Activated CD4-positive, alpha-beta memory T cell treated with anti-CD3 and anti-CD28 coated beads for 36 hours (primary cell): ENCODE measurements at regions not wholly inside any gene's neighbourhood (a gene's known extent, or its start where the extent isn't known, plus 50 kb on each side); places are given as distances from the start of the nearest gene placed in this dataset.
"Not testable (repeated sequence)": the region's sequence is repeated elsewhere in the genome, so short reads cannot be mapped to it uniquely, and the experiment has no call there.

ENCODE experiments used
- CTCF ChIA-PET: fragments of 350-600 bp; sonication (Branson Sonifier 250); formaldehyde crosslinking; loops from one replicate; lab custom pipeline; 2021; ENCODE audit warnings: antibody characterized with exemption, inconsistent platforms; lab: Charles Lee
- POLR2A ChIA-PET: fragments of 350-600 bp; sonication (Branson Sonifier 250); formaldehyde crosslinking; loops from one replicate; lab custom pipeline; 2021; ENCODE audit warnings: antibody characterized with exemption; lab: Charles Lee
- DNase-seq: peaks from one replicate; pipeline ENCODE4 v3.0.0-alpha.2; 2020
- H3K27ac Mint-ChIP-seq: one replicate; pipeline ENCODE4 v1.8.0; 2021; ENCODE audit warnings: mixed read lengths
- H3K27me3 Mint-ChIP-seq: one replicate; pipeline ENCODE4 v1.8.0; 2021; ENCODE audit warnings: mixed read lengths
- H3K36me3 Mint-ChIP-seq: one replicate; pipeline ENCODE4 v1.8.0; 2021; ENCODE audit warnings: mixed read lengths
- H3K4me1 Mint-ChIP-seq: one replicate; pipeline ENCODE4 v1.8.0; 2021; ENCODE audit warnings: low read depth, mixed read lengths
- H3K4me3 Mint-ChIP-seq: one replicate; pipeline ENCODE4 v1.8.0; 2021; ENCODE audit warnings: mild to moderate bottlenecking, mixed read lengths
- H3K9me3 Mint-ChIP-seq: one replicate; pipeline ENCODE4 v1.8.0; 2021; ENCODE audit warnings: mixed read lengths
- intact Hi-C: fragments of 100-400 bp; cut with micrococcal nuclease; formaldehyde crosslinking; loops from one replicate; pipeline ENCODE4 v1.15.1; 2023

- intact Hi-C loops, result no loop called here
- Mint-ChIP-seq H3K4me1 (no peaks in the 10 kb centered on the region), H3K4me3 (no peak overlapping the region), H3K36me3 (no peaks in the 10 kb centered on the region), H3K27me3 (peaks cover 18% of the 10 kb centered on the region), H3K9me3 (no peaks in the 10 kb centered on the region), H3K27ac (no peak overlapping the region)
- ChIA-PET POLR2A (no interaction called here), CTCF (interaction anchor here (1.3 kb wide), 1 partner anchor 147 kb away, joined by 4 read pairs; no protein-coding TSS in a partner anchor)
- DNase-seq, result no peak
Measured at GRCh38 chr2:105515581-105516415, 116.9 kb upstream of the FHL2 start.

DNA sequence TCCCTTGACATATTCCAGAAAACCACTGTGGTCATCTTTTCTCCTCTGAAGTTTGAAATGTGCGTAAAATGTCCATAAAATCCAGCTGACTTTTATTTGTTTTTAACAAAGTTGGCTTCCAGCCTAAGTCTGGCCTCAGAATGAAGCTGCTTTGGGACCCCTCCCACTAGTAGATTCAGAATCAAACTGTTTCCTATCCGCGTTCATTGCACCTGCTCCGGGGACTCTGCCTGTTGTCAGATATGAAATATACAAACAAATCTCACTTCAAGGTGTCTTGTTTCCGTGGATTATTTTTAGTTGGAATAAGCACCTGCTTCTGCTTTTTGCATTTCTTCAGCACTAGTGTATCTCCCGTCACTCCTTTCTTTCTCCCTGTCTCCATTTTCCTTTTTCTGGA, 115.7 kb upstream of the FHL2 start:
- intact Hi-C loops, result no loop called here
- Mint-ChIP-seq H3K9me3 (no peaks in the 10 kb centered on the region), H3K4me3 (no peak overlapping the region), H3K36me3 (no peaks in the 10 kb centered on the region), H3K27ac (no peak overlapping the region), H3K4me1 (no peaks in the 10 kb centered on the region), H3K27me3 (peaks cover 18% of the 10 kb centered on the region)
- ChIA-PET CTCF (no interaction called here), POLR2A (no interaction called here)
- no peak for DNase-seq

DNA sequence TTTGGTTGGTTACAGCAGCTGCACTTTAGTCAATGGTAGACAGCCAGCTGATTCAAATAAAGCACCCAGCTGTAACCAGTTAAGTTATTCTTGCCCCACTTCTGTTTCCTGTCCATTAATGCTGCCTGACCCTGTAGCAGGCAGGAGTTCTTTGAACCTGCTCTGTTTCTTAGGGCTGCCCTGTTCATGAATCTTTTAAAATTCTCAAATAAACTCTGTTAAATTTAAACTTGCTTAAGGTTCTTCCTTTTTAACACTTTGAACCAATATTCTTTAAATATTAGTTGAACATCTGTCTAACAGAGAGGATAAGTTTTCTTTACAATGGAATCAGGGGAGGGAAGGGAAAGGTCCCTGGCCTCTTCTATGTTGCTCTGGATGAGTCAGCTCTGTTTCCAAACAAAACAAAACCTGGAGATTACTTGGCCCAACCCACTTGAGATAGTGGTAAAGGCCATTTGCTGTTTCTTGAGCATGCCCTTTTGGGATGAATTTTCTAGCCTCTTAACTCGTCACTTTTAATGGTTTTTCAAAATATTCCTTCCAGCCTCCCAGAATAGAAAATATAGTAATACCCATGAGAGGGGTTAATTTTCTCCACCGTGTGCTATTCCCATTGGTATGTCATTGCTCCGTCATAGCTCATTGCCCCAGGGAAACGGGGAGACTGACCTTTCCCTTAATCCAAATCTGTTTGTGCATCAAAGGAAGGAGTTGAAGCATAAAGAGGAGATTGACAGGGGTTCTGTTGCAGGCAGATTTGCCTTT, 112.1 kb upstream of the FHL2 start:
- intact Hi-C loops, result no loop called here
- ChIA-PET POLR2A (no interaction called here), CTCF (interaction anchor here (1.5 kb wide), 1 partner anchor 9 kb away, joined by 5 read pairs; no protein-coding TSS in a partner anchor)
- Mint-ChIP-seq H3K36me3 (no peaks in the 10 kb centered on the region), H3K27me3 (peaks cover 18% of the 10 kb centered on the region), H3K4me1 (no peaks in the 10 kb centered on the region), H3K27ac (no peak overlapping the region), H3K4me3 (no peak overlapping the region), H3K9me3 (no peaks in the 10 kb centered on the region)
- no peak for DNase-seq

GRCh38 chr2:105509269-105510086, 110.6 kb upstream of the FHL2 start:
- H3K27ac Mint-ChIP-seq, result no peak overlapping the region
- ChIA-PET CTCF (interaction anchor here (1.0 kb wide), 1 partner anchor 18 kb away, joined by 3 read pairs; no protein-coding TSS in a partner anchor), POLR2A (no interaction called here)
- peaks cover 14% of the 10 kb centered on the region for H3K27me3 Mint-ChIP-seq
- no peak for DNase-seq
- no peaks in the 10 kb centered on the region for H3K9me3 Mint-ChIP-seq
- no peaks in the 10 kb centered on the region for H3K4me1 Mint-ChIP-seq
- H3K36me3 Mint-ChIP-seq, result no peaks in the 10 kb centered on the region
- intact Hi-C loops, result no loop called here
- H3K4me3 Mint-ChIP-seq, result no peak overlapping the region

- H3K27ac Mint-ChIP-seq, H3K4me3 Mint-ChIP-seq, DNase-seq, CTCF ChIA-PET, intact Hi-C loops, H3K36me3 Mint-ChIP-seq, POLR2A ChIA-PET, H3K4me1 Mint-ChIP-seq, H3K27me3 Mint-ChIP-seq, H3K9me3 Mint-ChIP-seq: not testable (repeated sequence)
Measured at GRCh38 chr2:105506860-105507259, 108.0 kb upstream of the FHL2 start.

- intact Hi-C loops, result no loop called here
- Mint-ChIP-seq H3K36me3 (peaks cover 2% of the 10 kb centered on the region), H3K4me3 (no peak overlapping the region), H3K9me3 (peaks cover 4% of the 10 kb centered on the region), H3K4me1 (no peaks in the 10 kb centered on the region), H3K27me3 (peaks cover 12% of the 10 kb centered on the region), H3K27ac (no peak overlapping the region)
- POLR2A ChIA-PET, result no interaction called here
- CTCF ChIA-PET, result interaction anchor here (1.2 kb wide), 1 partner anchor 17 kb away, joined by 3 read pairs; no protein-coding TSS in a partner anchor
- DNase-seq, result no peak
Measured at GRCh38 chr2:105504459-105504858, 105.6 kb upstream of the FHL2 start.

GRCh38 chr2:105502625-105503334, 103.9 kb upstream of the FHL2 start:
- CTCF ChIA-PET, result interaction anchor here (0.6 kb wide), 1 partner anchor 85 kb away, joined by 3 read pairs; no protein-coding TSS in a partner anchor
- H3K36me3 Mint-ChIP-seq, result peaks cover 2% of the 10 kb centered on the region
- H3K4me3 Mint-ChIP-seq, result no peak overlapping the region
- peaks cover 19% of the 10 kb centered on the region for H3K27me3 Mint-ChIP-seq
- intact Hi-C loops, result no loop called here
- no peak for DNase-seq
- POLR2A ChIA-PET, result no interaction called here
- no peak overlapping the region for H3K27ac Mint-ChIP-seq
- no peaks in the 10 kb centered on the region for H3K4me1 Mint-ChIP-seq
- peaks cover 4% of the 10 kb centered on the region for H3K9me3 Mint-ChIP-seq

- Mint-ChIP-seq H3K4me1 (no peaks in the 10 kb centered on the region), H3K4me3 (no peak overlapping the region), H3K36me3 (peaks cover 2% of the 10 kb centered on the region), H3K27ac (no peak overlapping the region), H3K27me3 (peaks cover 28% of the 10 kb centered on the region), H3K9me3 (peaks cover 4% of the 10 kb centered on the region)
- ChIA-PET CTCF (no interaction called here), POLR2A (no interaction called here)
- DNase-seq, result no peak
- intact Hi-C loops, result no loop called here
Measured at GRCh38 chr2:105498281-105498846, 99.5 kb upstream of the FHL2 start.

DNA sequence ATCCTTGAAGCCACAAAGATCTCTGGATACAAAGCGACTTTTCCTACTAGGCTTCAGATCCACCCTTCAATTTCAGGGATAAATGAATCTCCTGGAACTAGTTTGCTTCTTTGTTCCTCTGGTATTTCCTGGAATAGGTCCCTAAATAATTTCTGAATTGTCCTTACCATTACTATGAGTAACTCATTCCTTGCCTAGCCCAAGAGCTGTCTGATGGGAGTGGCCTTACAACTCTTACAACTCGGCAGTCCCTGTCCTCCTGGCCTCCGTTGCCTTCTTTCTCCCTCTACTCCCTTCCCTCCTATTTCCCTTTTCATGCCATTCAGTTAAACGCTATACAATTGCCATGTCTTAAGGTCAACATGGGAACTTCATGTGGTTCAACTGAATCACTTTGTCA, 98.2 kb upstream of the FHL2 start:
- CTCF ChIA-PET, result no interaction called here
- Mint-ChIP-seq H3K27ac (no peak overlapping the region), H3K4me1 (no peaks in the 10 kb centered on the region), H3K27me3 (peaks cover 31% of the 10 kb centered on the region), H3K9me3 (peaks cover 14% of the 10 kb centered on the region), H3K36me3 (peaks cover 5% of the 10 kb centered on the region), H3K4me3 (no peak overlapping the region)
- DNase-seq, result no peak
- POLR2A ChIA-PET, result no interaction called here
- intact Hi-C loops, result no loop called here

DNA sequence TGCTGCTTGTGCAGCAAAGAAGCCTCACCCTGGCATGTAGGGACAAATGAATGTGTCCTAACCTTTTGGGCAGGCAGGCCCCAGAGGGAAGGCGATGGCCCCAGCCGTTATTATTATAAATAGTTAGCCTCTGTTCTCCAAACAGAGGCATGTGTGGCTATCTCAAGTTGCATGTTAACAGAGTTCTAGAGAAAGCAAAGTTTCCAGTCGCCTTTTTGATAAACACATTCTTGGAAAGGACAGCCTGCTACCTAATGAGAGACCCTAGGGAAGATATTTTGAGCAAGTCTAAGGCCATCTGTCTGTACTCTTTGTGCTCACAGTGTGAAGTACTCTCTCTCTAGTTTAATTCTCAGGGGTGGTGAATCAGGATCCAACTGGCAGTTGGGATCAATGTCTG, 97.4 kb upstream of the FHL2 start:
- H3K27me3 Mint-ChIP-seq, result peaks cover 34% of the 10 kb centered on the region
- H3K4me3 Mint-ChIP-seq, result no peak overlapping the region
- intact Hi-C loops, result no loop called here

DNA sequence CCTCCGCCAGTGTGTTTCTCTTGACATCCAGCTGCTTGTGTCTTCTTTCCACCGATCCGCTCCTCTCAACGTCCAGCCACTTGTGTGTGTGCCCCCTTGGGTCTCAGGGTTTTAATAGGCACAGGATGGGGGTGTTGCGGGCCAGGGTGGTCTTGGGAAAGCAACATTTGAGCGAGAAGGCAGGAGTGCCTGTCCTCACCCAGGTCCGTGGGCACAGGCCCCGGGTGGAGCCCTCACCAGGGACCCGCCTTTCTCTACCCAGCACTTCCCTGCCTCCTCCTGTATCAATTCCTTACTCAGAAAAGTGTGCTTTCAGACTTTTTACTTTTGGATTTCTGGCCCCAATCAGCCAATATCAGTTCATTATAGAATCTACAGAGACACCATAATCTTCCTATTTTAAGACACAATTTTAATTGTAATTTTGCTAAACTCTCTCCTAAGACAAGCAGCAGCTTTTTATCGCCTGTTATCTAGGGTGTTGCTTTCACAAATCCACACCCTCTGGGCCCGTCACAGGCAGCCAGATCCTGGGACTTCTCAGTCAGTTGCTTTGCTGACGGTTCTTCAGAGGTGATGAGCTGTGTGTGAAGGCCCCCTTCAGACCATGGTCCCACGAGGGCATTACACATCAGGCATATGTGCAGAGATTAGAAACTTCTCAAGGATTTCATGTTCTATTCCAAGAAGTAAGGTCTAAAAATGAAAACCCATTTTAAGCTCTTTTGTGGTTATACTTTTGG, 96.0 kb upstream of the FHL2 start:
- H3K27me3 Mint-ChIP-seq, result peaks cover 31% of the 10 kb centered on the region
- H3K36me3 Mint-ChIP-seq, result peaks cover 3% of the 10 kb centered on the region
- intact Hi-C loops, result no loop called here
- DNase-seq, result no peak
- no peak overlapping the region for H3K4me3 Mint-ChIP-seq
- ChIA-PET CTCF (no interaction called here), POLR2A (no interaction called here)
- no peak overlapping the region for H3K27ac Mint-ChIP-seq
- peaks cover 12% of the 10 kb centered on the region for H3K9me3 Mint-ChIP-seq
- no peaks in the 10 kb centered on the region for H3K4me1 Mint-ChIP-seq

More for the DNA sequence above, 97.4 kb upstream of the FHL2 start:
- CTCF ChIA-PET, result no interaction called here
- POLR2A ChIA-PET, result no interaction called here
- H3K9me3 Mint-ChIP-seq, result peaks cover 15% of the 10 kb centered on the region
- H3K27ac Mint-ChIP-seq, result no peak overlapping the region
- no peak for DNase-seq
- peaks cover 3% of the 10 kb centered on the region for H3K36me3 Mint-ChIP-seq
- no peaks in the 10 kb centered on the region for H3K4me1 Mint-ChIP-seq
